Activated naive CD8-positive, alpha-beta T cell treated with anti-CD3 and anti-CD28 coated beads, Interleukin-2, amount 50 U/mL, for 24 hours (primary cell): ENCODE measurements at regions not wholly inside any gene's neighbourhood (a gene's known extent, or its start where the extent isn't known, plus 50 kb on each side); places are given as distances from the start of the nearest gene placed in this dataset.

ENCODE experiments used
- ATAC-seq: fragments of 150-1000 bp; cut with Tn5 transposase; one replicate; pipeline ENCODE4 v1.10.0; 2021
- DNase-seq: peaks from one replicate; pipeline ENCODE4 v3.0.0; 2021
- H3K27ac Mint-ChIP-seq: one replicate; pipeline ENCODE4 v1.8.0; 2021; ENCODE audit warnings: mild to moderate bottlenecking, mixed read lengths
- H3K27me3 Mint-ChIP-seq: one replicate; pipeline ENCODE4 v1.8.0; 2021; ENCODE audit warnings: mixed read lengths
- H3K36me3 Mint-ChIP-seq: one replicate; pipeline ENCODE4 v1.8.0; 2021; ENCODE audit warnings: low read depth, mixed read lengths
- H3K4me1 Mint-ChIP-seq: one replicate; pipeline ENCODE4 v1.8.0; 2021; ENCODE audit warnings: mixed read lengths
- H3K4me3 Mint-ChIP-seq: one replicate; pipeline ENCODE4 v1.8.0; 2021; ENCODE audit warnings: mild to moderate bottlenecking, moderate library complexity, mixed read lengths
- H3K9me3 Mint-ChIP-seq: one replicate; pipeline ENCODE4 v1.8.0; 2021; ENCODE audit warnings: mixed read lengths

- Mint-ChIP-seq H3K4me1 (no peaks in the 10 kb centered on the region), H3K9me3 (peaks cover 4% of the 10 kb centered on the region), H3K27ac (no peak overlapping the region), H3K4me3 (no peak overlapping the region), H3K27me3 (no peaks in the 10 kb centered on the region), H3K36me3 (no peaks in the 10 kb centered on the region)
- DNase-seq, result no peak
- ATAC-seq, result no peak
Measured at GRCh38 chr18:39748727-39749126, 2183.1 kb upstream of the CELF4 start.

DNA sequence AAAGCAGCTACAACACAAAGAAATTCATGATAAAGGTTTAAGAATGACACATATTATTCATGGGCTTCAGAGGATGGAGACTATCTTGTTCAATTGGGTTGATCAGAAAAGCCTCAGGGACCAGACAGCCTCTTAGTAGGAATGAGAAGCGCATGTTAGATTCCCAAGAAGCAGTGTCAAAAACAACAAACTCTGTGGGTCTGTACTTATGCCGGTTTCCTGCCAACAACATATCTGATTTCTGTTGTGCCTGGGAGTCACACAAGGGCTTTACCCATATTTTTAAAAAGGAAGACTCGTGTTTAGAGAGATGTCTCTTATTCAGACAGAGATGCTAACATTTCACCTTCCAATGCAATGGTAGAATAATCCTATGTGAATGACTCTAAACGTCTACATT lies 2180.6 kb upstream of the CELF4 start:
- Mint-ChIP-seq H3K4me1 (no peaks in the 10 kb centered on the region), H3K4me3 (no peak overlapping the region), H3K36me3 (no peaks in the 10 kb centered on the region), H3K9me3 (peaks cover 7% of the 10 kb centered on the region), H3K27me3 (no peaks in the 10 kb centered on the region), H3K27ac (no peak overlapping the region)
- ATAC-seq (no peak), DNase-seq (no peak)

- DNase-seq (no peak), ATAC-seq (no peak)
- Mint-ChIP-seq H3K4me1 (no peaks in the 10 kb centered on the region), H3K27ac (no peak overlapping the region), H3K9me3 (peaks cover 5% of the 10 kb centered on the region), H3K4me3 (no peak overlapping the region), H3K27me3 (no peaks in the 10 kb centered on the region), H3K36me3 (no peaks in the 10 kb centered on the region)
Measured at GRCh38 chr18:39743463-39743862, 2177.9 kb upstream of the CELF4 start.

DNA sequence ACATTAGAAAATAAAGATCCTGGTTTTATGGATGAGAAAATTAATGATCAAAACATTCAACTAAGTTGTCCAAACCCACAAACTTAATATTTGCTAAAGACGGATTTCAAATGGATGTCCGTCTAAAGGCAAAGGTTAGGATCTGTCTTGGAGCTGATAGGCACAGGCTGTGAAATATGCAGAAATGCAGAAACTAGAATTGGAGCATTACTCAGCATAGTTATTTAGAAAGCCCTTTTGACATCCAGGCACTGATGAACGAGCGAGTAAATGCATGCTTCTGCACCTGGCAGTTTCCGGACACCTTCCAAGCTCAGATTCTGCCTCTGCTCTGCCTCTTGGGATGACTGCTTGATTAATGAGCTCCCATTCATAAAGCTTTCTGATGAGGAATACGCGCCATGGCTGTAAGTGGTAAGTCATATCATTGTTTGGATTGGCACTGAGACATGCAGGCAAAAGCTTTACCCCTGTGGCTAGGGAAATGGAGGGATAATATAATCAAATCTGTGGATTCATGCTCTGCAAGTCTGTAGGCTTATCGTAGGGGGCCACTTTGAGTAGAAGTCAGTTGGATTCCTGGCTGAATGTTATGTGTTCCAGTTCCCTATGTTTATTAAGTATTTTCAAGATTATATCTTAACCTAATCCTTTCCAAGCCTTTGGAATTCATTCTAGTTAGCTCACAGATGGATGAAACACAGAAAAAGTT lies 2176.3 kb upstream of the CELF4 start:
- ATAC-seq (no peak), DNase-seq (no peak)
- no peaks in the 10 kb centered on the region for H3K4me1 Mint-ChIP-seq
- H3K4me3 Mint-ChIP-seq, result no peak overlapping the region
- H3K27ac Mint-ChIP-seq, result no peak overlapping the region
- H3K27me3 Mint-ChIP-seq, result no peaks in the 10 kb centered on the region
- H3K36me3 Mint-ChIP-seq, result no peaks in the 10 kb centered on the region
- H3K9me3 Mint-ChIP-seq, result peaks cover 5% of the 10 kb centered on the region

- H3K4me1 Mint-ChIP-seq, result no peaks in the 10 kb centered on the region
- H3K27ac Mint-ChIP-seq, result no peak overlapping the region
- ATAC-seq (no peak), DNase-seq (no peak)
- H3K27me3 Mint-ChIP-seq, result no peaks in the 10 kb centered on the region
- H3K4me3 Mint-ChIP-seq, result no peak overlapping the region
- peaks cover 9% of the 10 kb centered on the region for H3K9me3 Mint-ChIP-seq
- H3K36me3 Mint-ChIP-seq, result no peaks in the 10 kb centered on the region
Measured at GRCh38 chr18:39737869-39738268, 2172.3 kb upstream of the CELF4 start.

GRCh38 chr18:39732918-39733317 lies 2167.3 kb upstream of the CELF4 start:
- no peaks in the 10 kb centered on the region for H3K4me1 Mint-ChIP-seq
- no peak for ATAC-seq
- H3K27me3 Mint-ChIP-seq, result no peaks in the 10 kb centered on the region
- peaks cover 6% of the 10 kb centered on the region for H3K9me3 Mint-ChIP-seq
- no peaks in the 10 kb centered on the region for H3K36me3 Mint-ChIP-seq
- no peak overlapping the region for H3K4me3 Mint-ChIP-seq
- no peak overlapping the region for H3K27ac Mint-ChIP-seq
- no peak for DNase-seq

GRCh38 chr18:39730606-39731005 lies 2165.0 kb upstream of the CELF4 start:
- DNase-seq (no peak), ATAC-seq (no peak)
- H3K36me3 Mint-ChIP-seq, result no peaks in the 10 kb centered on the region
- H3K27me3 Mint-ChIP-seq, result no peaks in the 10 kb centered on the region
- no peaks in the 10 kb centered on the region for H3K4me1 Mint-ChIP-seq
- H3K27ac Mint-ChIP-seq, result no peak overlapping the region
- H3K9me3 Mint-ChIP-seq, result peaks cover 6% of the 10 kb centered on the region
- H3K4me3 Mint-ChIP-seq, result no peak overlapping the region

- DNase-seq (no peak), ATAC-seq (no peak)
- Mint-ChIP-seq H3K27me3 (no peaks in the 10 kb centered on the region), H3K36me3 (no peaks in the 10 kb centered on the region), H3K9me3 (peaks cover under 1% of the 10 kb centered on the region), H3K27ac (no peak overlapping the region), H3K4me3 (no peak overlapping the region), H3K4me1 (no peaks in the 10 kb centered on the region)
Measured at GRCh38 chr18:39724652-39725051, 2159.1 kb upstream of the CELF4 start.

- H3K4me3 Mint-ChIP-seq, result no peak overlapping the region
- no peaks in the 10 kb centered on the region for H3K27me3 Mint-ChIP-seq
- no peaks in the 10 kb centered on the region for H3K36me3 Mint-ChIP-seq
- ATAC-seq (no peak), DNase-seq (no peak)
- H3K27ac Mint-ChIP-seq, result no peak overlapping the region
- H3K4me1 Mint-ChIP-seq, result no peaks in the 10 kb centered on the region
- H3K9me3 Mint-ChIP-seq, result peaks cover 5% of the 10 kb centered on the region
Measured at GRCh38 chr18:39721712-39722111, 2156.1 kb upstream of the CELF4 start.

GRCh38 chr18:39713961-39714360 lies 2148.4 kb upstream of the CELF4 start:
- ATAC-seq, result no peak
- no peaks in the 10 kb centered on the region for H3K4me1 Mint-ChIP-seq
- H3K27ac Mint-ChIP-seq, result no peak overlapping the region
- no peaks in the 10 kb centered on the region for H3K36me3 Mint-ChIP-seq
- DNase-seq, result no peak
- no peaks in the 10 kb centered on the region for H3K27me3 Mint-ChIP-seq
- peaks cover 2% of the 10 kb centered on the region for H3K9me3 Mint-ChIP-seq
- no peak overlapping the region for H3K4me3 Mint-ChIP-seq

- no peak overlapping the region for H3K27ac Mint-ChIP-seq
- DNase-seq (no peak), ATAC-seq (no peak)
- peaks cover 5% of the 10 kb centered on the region for H3K9me3 Mint-ChIP-seq
- H3K27me3 Mint-ChIP-seq, result no peaks in the 10 kb centered on the region
- no peak overlapping the region for H3K4me3 Mint-ChIP-seq
- H3K36me3 Mint-ChIP-seq, result no peaks in the 10 kb centered on the region
- no peaks in the 10 kb centered on the region for H3K4me1 Mint-ChIP-seq
Measured at GRCh38 chr18:39711701-39712100, 2146.1 kb upstream of the CELF4 start.

GRCh38 chr18:39705362-39705761 lies 2139.8 kb upstream of the CELF4 start:
- no peaks in the 10 kb centered on the region for H3K27me3 Mint-ChIP-seq
- peaks cover 5% of the 10 kb centered on the region for H3K9me3 Mint-ChIP-seq
- H3K36me3 Mint-ChIP-seq, result no peaks in the 10 kb centered on the region
- no peak overlapping the region for H3K27ac Mint-ChIP-seq
- DNase-seq (no peak), ATAC-seq (no peak)
- H3K4me3 Mint-ChIP-seq, result no peak overlapping the region
- no peaks in the 10 kb centered on the region for H3K4me1 Mint-ChIP-seq

DNA sequence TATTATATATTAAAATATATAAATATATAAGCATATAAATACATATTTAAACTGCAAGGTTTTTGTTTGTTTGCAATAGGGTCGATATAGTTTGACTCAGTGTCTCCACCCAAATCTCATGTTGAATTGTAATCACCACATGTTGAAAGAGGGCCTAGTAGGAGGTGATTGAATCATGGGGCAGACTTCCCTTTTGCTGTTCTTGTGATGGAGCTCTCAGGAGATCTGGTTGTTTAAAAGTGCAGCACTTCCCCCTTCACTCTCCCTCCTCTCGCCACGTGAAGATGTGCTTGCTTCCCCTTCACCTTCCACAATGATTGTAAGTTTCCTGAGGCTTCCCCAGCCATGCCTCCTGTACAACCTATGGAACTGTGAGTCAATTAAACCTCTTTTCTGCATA lies 2137.3 kb upstream of the CELF4 start:
- peaks cover 3% of the 10 kb centered on the region for H3K9me3 Mint-ChIP-seq
- ATAC-seq (no peak), DNase-seq (no peak)
- no peaks in the 10 kb centered on the region for H3K27me3 Mint-ChIP-seq
- H3K27ac Mint-ChIP-seq, result no peak overlapping the region
- no peaks in the 10 kb centered on the region for H3K4me1 Mint-ChIP-seq
- no peaks in the 10 kb centered on the region for H3K36me3 Mint-ChIP-seq
- H3K4me3 Mint-ChIP-seq, result no peak overlapping the region

DNA sequence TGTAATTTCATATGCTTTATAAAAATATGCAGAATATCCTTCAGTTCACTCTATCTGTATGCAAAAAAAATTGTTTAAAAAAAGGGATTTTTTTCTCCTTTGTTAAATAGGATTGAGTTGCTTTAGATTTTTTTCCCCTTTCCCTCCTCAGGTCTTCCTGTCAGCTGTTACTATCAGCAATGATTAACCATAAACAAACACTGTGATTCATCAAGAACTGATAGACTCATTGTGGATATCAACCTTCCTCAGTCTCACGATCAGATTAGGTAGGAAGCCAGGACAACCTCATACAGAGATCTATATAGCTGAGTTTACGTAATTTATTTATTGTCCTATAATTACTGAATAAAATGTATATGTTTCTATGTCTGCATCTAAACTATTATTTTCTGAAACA lies 2136.2 kb upstream of the CELF4 start:
- Mint-ChIP-seq H3K4me3 (no peak overlapping the region), H3K36me3 (no peaks in the 10 kb centered on the region), H3K4me1 (no peaks in the 10 kb centered on the region), H3K27me3 (no peaks in the 10 kb centered on the region), H3K9me3 (no peaks in the 10 kb centered on the region), H3K27ac (no peak overlapping the region)
- ATAC-seq (no peak), DNase-seq (no peak)

- H3K36me3 Mint-ChIP-seq, result no peaks in the 10 kb centered on the region
- H3K4me1 Mint-ChIP-seq, result no peaks in the 10 kb centered on the region
- ATAC-seq (no peak), DNase-seq (no peak)
- H3K27ac Mint-ChIP-seq, result no peak overlapping the region
- no peaks in the 10 kb centered on the region for H3K27me3 Mint-ChIP-seq
- H3K4me3 Mint-ChIP-seq, result no peak overlapping the region
- no peaks in the 10 kb centered on the region for H3K9me3 Mint-ChIP-seq
Measured at GRCh38 chr18:39701055-39701783, 2135.6 kb upstream of the CELF4 start.
